Choroid plexus epithelial cell (primary cell): ENCODE measurements at regions not wholly inside any gene's neighbourhood (a gene's known extent, or its start where the extent isn't known, plus 50 kb on each side); places are given as distances from the start of the nearest gene placed in this dataset.

Source experiments
- DNase-seq: peaks from one replicate; pipeline ENCODE4 v3.0.0-alpha.2; 2010; ENCODE audit warnings: low read depth
- H3K4me3 ChIP-seq: 2 replicates; pipeline ENCODE4 v1.5.1; 2011; ENCODE audit warnings: low read depth, mild to moderate bottlenecking, control low read depth, low read length, moderate library complexity
- TF ChIP-seq, protein P1 (sequence below): conservative IDR thresholded peaks from 2 replicates; pipeline ENCODE4 v1.5.1; 2011; ENCODE audit warnings: low read depth, mild to moderate bottlenecking, control low read depth, inconsistent platforms, low read length, moderate library complexity

- H3K4me3 ChIP-seq, result no peak overlapping the region
- TF ChIP-seq, protein P1, sequence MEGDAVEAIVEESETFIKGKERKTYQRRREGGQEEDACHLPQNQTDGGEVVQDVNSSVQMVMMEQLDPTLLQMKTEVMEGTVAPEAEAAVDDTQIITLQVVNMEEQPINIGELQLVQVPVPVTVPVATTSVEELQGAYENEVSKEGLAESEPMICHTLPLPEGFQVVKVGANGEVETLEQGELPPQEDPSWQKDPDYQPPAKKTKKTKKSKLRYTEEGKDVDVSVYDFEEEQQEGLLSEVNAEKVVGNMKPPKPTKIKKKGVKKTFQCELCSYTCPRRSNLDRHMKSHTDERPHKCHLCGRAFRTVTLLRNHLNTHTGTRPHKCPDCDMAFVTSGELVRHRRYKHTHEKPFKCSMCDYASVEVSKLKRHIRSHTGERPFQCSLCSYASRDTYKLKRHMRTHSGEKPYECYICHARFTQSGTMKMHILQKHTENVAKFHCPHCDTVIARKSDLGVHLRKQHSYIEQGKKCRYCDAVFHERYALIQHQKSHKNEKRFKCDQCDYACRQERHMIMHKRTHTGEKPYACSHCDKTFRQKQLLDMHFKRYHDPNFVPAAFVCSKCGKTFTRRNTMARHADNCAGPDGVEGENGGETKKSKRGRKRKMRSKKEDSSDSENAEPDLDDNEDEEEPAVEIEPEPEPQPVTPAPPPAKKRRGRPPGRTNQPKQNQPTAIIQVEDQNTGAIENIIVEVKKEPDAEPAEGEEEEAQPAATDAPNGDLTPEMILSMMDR, result no peak
- DNase-seq, result no peak
Observed at GRCh38 chr12:90851800-90852718, 102.9 kb downstream of the CCER1 start.

GRCh38 chr12:90842477-90842876 is 112.5 kb downstream of the CCER1 start:
- DNase-seq, result no peak
- H3K4me3 ChIP-seq, result no peak overlapping the region
- TF ChIP-seq, protein P1, result no peak

GRCh38 chr12:90841336-90841735 is 113.6 kb downstream of the CCER1 start:
- H3K4me3 ChIP-seq, result no peak overlapping the region
- DNase-seq, result no peak
- TF ChIP-seq, protein P1, result no peak

DNA sequence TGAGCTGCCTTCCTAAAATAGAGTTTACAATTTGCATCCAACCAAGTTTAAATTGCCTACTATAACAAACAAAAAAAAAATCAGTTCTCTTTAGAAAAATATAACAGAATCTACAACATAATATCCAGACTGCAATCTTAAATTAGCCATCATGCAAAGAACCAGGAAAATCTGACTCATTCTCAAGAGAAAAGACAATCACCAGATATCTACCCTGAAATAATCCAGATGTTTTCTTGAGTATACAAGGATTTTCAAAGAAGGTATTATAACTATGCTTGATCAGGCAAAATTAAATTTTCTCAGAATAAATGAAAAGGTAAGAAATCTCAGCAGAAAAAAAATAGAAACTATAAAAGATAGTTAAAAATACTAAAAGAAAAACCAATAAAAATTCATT is 115.6 kb downstream of the CCER1 start:
- no peak for DNase-seq

GRCh38 chr12:90836689-90837088 is 118.3 kb downstream of the CCER1 start:
- TF ChIP-seq, protein P1, result no peak
- no peak for DNase-seq

More for the DNA sequence above, 115.6 kb downstream of the CCER1 start:
- TF ChIP-seq, protein P1, result no peak
- H3K4me3 ChIP-seq, result no peak overlapping the region

DNA sequence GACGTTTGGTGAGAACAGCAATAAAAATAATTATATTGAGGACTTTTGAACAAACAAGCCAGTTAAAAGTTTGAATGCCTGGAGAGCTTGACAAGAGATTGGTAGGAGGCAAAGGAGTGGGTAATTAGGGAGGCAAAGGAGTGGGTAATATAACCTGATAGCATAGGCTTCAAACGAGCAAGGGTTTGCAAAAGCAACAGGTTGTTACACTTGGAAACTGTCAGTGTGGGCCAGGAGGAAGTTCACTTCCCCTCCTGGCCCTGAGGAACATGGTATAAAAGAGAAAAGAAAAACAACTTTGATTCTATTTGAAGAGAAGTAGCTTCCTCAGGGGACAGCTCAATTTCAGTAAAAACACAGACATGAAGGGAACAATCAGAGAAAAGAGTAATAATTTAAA is 121.7 kb downstream of the CCER1 start:
- no peak overlapping the region for H3K4me3 ChIP-seq
- TF ChIP-seq, protein P1, result no peak
- DNase-seq, result no peak

More at GRCh38 chr12:90836689-90837088, 118.3 kb downstream of the CCER1 start:
- H3K4me3 ChIP-seq, result no peak overlapping the region

DNA sequence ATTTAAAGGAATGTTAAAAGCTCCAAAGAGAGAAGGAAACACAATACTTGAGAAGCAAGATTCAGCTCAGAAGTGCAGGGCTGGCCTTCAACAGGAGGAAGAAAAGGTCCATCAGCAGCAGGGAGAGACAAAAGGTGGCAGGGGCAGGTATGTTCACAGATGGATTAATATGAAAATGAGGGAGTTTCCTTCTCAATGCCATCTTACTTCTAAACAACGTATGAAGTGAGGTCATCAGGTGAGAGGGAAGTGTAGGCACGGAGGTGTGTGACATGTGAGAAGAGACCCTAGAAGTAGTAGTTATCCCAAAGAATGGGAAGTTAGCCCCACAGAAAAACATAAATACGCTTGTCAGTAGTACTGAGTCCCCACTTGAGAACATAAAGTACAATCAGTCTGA is 122.5 kb downstream of the CCER1 start:
- TF ChIP-seq, protein P1, result no peak
- DNase-seq, result no peak
- no peak overlapping the region for H3K4me3 ChIP-seq
